NCI-H2029 (cell line): ENCODE measurements at regions not wholly inside any gene's neighbourhood (a gene's known extent, or its start where the extent isn't known, plus 50 kb on each side); places are given as distances from the start of the nearest gene placed in this dataset.
"Not testable (repeated sequence)": the region's sequence is repeated elsewhere in the genome, so short reads cannot be mapped to it uniquely, and the experiment has no call there.

Experiments used
- DNase-seq: peaks from one replicate; lab custom pipeline; 2025; lab: John Stamatoyannopoulos, UW

- no peak for DNase-seq
These were observed 150.9 kb upstream of the JUN start for GRCh38 chr1:58934706-58935105.

- no peak for DNase-seq
These were observed 153.1 kb upstream of the JUN start for GRCh38 chr1:58936973-58937372.

GRCh38 chr1:58939146-58939545, 155.3 kb upstream of the JUN start:
- DNase-seq, result no peak

GRCh38 chr1:58939666-58940370, 156.0 kb upstream of the JUN start:
- no peak for DNase-seq

- peak; percentile 55 for DNase-seq
These were observed 157.8 kb upstream of the JUN start for GRCh38 chr1:58941471-58942289.

GRCh38 chr1:58942759-58943191, 158.9 kb upstream of the JUN start:
- peak; percentile 30 for DNase-seq

GRCh38 chr1:58943776-58944175, 159.9 kb upstream of the JUN start:
- no peak for DNase-seq

- DNase-seq, result no peak
These were observed 160.6 kb upstream of the JUN start for GRCh38 chr1:58944439-58944838.

- DNase-seq, result no peak
These were observed 162.5 kb upstream of the JUN start for GRCh38 chr1:58946390-58946789.

GRCh38 chr1:58948671-58949070, 164.8 kb upstream of the JUN start:
- DNase-seq, result no peak

- DNase-seq, result no peak
These were observed 165.8 kb upstream of the JUN start for GRCh38 chr1:58949551-58950220.

- DNase-seq, result no peak
These were observed 167.1 kb upstream of the JUN start for GRCh38 chr1:58950897-58951296.

GRCh38 chr1:58953951-58954350, 170.1 kb upstream of the JUN start:
- DNase-seq, result not testable (repeated sequence)

GRCh38 chr1:58963287-58963686, 179.4 kb upstream of the JUN start:
- not testable (repeated sequence) for DNase-seq

- peak; percentile 87 for DNase-seq
These were observed 180.6 kb upstream of the JUN start for GRCh38 chr1:58964428-58964827.

- peak; percentile 62 for DNase-seq
These were observed 181.0 kb upstream of the JUN start for GRCh38 chr1:58964880-58965279.

- no peak for DNase-seq
These were observed 182.5 kb upstream of the JUN start for GRCh38 chr1:58966103-58966916.

GRCh38 chr1:58966917-58967740, 183.3 kb upstream of the JUN start:
- no peak for DNase-seq

- DNase-seq, result peak; percentile 86
These were observed 184.6 kb upstream of the JUN start for GRCh38 chr1:58968360-58968952.

GRCh38 chr1:58969176-58969575, 185.3 kb upstream of the JUN start:
- DNase-seq, result not testable (repeated sequence)
